SK-N-DZ (cell line): ENCODE measurements at regions not wholly inside any gene's neighbourhood (a gene's known extent, or its start where the extent isn't known, plus 50 kb on each side); places are given as distances from the start of the nearest gene placed in this dataset.
"Not testable (repeated sequence)": the region's sequence is repeated elsewhere in the genome, so short reads cannot be mapped to it uniquely, and the experiment has no call there.

ENCODE experiments used
- DNase-seq: peaks from one replicate; pipeline ENCODE4 v3.0.0-alpha.2; 2015; ENCODE audit warnings: low spot score

DNA sequence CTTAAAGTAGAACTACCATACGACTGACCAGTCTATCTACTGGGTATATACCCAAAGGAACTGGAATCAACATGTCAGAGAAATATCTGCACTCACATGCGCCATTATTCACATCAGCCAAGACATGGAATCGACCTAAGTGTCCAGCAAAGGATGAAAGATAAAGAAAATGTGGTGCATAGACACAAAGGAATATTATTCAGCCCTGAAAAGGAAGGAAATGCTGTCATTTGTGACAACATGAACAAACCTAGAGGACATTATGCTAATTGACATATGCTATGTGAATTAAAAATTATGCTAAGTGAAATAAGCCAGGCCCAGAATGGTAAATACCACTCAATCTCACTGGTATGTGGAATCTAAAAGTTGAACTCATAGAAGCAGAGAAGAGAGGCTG is 123.7 kb downstream of the KLF6 start:
- DNase-seq, result no peak

DNA sequence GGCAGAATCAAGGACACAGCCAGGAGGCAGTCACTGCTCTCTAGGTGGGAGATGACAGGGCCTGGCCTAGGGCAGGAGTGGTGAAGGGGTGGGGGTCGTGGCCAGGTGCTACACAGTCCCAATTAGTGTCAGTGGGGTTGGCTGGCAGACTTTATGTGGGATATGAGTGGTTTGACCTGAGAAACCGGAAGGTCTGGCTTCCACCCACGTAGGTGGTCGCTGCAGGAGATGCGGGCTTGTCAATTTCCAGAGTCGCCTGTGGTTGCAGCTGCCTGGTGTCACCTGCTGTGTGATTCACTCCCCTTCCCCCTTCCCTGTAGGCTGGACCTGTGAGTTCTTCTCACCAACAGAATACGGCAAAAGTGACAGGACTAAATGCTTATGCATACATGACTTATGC is 124.3 kb downstream of the KLF6 start:
- no peak for DNase-seq

DNA sequence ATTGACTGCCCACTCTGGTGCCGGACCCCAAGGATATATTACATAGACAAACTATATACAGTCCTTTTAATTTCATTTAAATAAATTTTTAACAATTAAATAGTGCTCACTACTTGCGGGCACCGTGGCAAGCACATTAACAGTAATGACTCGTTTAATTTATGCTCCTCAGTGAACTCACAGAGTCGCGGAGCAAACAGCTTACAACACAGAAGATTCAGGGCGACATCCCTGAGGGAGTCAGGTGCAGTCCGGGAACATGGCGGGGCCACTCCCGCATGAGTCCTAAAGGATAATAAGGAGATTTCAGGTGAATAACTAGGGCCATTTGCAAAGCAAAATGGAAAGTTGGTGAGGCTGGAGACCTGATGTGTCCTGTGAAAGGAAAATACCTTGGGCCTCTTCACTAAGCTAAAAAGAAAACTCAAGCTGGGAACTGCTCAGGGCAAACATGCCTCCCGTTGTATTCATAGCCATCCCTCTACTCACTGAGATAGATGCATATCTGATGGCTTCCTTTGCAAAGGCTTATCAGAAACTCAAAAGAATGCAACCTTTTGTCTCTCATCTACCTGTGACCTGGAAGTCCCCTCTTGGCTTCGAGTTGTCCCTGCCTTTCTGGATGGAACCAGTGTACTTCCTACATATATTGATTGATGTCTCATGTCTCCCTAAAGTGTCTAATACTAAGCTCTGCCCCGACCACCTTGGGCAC is 125.6 kb downstream of the KLF6 start:
- DNase-seq, result no peak

DNA sequence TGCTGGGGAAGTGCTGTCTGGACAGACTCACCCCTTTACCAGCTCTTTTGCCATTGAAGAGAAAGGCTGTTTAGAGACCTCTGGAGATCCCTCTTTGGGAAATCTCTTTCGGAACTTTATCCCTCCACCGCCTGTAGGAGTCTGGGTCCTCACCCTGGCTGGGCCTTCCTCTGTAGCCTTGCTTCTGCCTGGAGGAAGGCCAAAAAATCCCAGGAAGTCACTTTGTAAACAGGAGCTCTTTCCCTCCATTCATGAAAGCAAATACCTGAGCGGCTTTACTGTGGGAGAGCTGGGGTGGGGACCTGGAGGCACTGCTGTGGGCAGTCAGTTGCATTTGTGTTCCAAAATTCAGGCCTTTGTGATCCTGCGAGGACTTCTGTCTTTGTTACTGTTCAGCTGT is 126.2 kb downstream of the KLF6 start:
- DNase-seq, result no peak

DNA sequence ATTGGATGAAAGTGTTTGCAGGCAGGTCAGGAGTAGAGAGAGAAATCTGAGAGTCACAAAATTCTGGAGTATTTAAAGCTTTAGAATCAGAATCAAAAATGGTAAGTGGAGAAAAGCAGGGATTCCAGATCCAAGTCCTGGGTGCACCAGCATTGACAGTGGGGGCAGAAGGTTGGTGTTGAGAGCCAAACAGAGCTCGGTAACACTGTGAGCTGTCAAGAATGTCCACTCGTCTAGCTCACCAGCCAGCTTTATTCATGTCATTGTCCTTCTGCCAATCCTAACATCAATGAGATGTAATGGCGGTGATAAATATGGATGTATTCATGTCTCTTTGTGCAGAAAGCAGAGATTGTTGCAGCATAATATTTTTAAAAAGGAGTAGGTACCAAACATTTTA is 128.8 kb downstream of the KLF6 start:
- no peak for DNase-seq

DNA sequence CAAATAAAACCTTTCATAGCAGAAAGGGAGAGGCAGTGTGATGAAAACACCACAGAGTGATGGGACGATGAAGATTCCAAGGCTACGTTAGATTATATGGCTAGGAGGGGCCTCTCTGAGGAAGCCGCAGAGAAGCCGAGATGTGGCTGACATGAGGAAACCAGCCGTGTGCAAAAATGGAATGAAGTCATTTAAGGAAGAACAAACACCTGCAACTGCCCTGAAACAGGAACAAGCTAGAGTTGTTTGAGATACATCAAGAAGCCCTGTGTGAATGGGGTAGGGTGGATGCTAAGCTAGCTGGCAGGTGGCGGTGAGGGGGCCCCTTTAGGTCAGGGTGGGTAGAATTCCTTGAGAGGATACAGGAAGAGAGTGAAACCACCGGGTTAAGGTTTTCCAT is 129.5 kb downstream of the KLF6 start:
- no peak for DNase-seq

DNA sequence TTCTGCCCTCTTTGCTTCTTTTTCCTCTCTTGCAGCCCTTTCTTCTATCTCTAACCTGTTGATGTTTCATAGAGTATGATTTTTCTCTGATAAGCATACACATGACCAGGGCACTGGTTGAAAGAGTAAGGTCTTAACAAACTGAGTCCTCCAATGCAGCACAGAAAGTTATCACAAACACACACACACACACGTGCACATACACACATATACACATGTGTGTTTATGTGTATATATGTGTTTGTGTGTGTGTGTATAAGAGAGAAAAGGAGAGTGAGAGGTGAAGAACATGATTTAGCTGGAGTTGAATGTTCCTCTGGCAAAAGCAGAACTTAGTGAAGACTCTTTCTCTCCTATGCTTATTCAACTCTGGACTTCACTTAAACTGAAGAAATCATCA is 130.0 kb downstream of the KLF6 start:
- no peak for DNase-seq

DNA sequence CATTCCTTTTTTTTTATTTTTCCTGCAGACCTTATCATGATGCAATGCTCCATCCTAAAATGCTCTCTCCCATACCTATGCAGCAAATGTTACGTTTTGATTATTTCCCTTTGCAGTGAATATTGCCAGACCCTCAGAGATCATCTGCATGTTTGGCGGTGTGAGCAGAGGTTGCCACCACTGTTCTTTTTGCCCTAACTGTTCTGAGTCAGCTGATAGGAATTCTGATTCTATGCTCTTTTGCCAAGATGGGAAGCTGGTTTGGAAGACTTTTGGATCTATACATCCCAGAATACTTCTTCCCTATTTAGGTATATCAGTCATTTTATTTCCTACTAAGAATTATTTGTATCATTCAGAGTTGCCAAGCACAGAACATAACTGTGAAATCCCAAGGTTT is 130.5 kb downstream of the KLF6 start:
- DNase-seq, result no peak

DNA sequence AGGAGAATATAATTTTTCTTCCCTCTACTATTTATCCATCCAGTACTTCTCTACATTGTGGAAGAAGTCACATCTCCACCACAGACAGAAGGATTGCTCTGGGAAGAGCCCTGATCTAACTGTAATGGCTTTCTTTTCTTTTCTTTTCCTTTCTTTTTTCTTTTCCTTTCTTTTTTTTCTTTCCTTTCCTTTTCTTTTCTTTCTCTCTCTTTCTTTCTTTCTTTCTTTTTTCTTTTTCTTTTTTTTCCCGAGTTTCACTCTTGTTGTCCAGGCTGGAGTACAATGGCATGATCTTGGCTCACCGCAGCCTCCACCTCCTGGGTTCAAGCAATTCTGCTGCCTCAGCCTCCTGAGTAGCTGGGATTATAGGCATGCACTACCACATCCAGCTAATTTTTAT is 131.7 kb downstream of the KLF6 start:
- DNase-seq, result not testable (repeated sequence)

DNA sequence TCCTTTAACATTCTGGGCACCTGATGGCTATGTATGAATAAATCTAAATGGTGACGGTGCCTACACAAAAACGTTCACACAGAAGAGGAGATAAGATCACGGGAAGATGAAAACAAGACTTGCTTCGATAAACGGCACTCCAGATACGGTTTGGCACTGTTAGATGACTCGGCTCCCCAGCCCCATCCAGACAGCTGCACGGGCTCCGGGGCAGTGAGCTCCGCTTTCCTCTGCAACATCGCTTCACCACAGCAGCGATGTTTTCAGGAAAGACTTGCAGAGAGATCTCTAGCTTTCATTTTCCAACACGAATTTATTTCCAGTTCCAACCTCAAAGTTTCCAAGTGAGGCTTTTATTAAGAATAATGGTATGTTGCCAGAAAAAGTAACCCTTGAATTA is 132.1 kb downstream of the KLF6 start:
- no peak for DNase-seq

DNA sequence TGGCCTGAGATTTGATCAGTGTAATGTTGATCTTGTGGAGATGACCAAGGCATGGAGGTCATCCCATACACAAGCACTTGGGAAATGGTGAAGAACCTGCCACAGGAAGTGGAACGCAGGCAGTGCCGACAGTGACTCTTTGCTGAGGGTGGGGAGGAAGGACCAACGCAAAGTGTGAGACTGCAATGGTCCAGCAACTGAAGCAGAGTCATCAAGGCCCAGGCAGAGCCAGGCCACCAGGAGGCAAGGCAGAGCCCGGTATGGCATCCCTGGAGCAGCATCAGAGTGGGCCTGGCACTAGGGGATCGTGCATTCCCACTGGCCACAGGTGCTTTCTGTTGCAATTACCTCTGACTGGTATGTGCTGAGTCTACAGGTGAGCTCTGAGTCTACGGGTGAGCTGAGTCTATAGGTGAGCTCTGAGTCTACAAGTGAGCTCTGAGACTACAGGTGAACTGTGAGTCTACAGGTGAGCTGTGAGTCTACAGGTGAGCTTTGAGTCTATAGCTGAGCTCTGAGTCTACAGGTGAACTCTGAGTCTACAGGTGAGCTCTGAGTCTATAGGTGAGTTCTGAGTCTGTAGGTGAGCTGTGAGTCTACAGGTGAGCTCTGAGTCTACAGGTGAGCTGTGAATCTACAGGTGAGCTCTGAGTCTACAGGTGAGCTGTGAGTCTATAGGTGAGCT is 132.9 kb downstream of the KLF6 start:
- DNase-seq, result no peak

DNA sequence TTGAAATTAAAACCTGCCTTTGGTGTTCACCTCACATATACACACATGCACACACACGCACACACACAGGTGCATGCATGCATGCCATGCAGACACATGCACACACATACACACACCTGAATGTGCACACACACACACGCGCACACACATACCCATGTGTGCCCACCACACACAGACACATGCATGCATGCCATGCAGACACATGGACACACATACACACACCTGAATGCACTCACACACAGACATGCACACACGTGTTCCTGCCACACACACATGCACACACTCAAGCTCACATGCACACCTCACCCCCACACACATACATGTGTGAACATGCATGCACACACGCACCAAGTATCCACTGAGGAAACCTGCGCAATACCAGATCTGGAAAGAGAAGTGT is 136.4 kb downstream of the KLF6 start:
- DNase-seq, result no peak

DNA sequence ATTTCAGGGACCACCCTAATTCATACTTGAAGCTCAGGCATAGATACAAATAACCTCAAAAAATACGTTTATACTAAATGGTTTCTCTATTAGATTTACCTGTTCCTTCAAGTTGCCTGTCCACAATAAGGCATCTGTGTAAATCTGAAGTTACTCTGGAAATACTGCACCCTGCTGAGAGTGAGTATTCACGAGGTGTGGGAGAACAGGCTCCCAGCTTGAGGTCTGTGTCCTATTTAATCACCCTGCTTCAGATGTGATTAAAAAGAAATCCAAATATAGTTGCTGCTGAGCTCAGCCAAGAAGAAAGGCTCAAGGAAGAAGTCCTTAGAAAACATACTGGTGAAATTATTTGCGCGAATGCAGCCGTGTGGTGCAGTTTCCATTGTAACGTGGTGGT is 136.8 kb downstream of the KLF6 start:
- DNase-seq, result no peak

DNA sequence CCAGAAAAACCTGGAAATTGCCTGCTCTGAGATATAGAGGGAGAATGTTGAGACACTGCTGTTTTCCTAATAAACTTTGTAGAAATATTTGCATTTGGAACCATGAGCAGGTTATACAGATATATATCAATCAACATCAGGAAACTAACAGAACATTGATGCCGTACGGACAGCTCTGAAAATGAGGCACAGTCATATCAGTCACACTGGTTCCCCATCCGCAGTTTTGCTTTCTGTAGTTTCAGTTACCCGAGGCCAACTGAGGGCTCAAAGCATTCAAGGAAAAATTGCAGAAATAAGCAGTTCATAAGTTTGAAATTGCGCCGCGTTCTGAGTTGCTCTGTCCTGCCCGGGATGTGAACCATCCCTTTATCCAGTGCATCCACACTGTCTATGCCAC is 137.9 kb downstream of the KLF6 start:
- no peak for DNase-seq

DNA sequence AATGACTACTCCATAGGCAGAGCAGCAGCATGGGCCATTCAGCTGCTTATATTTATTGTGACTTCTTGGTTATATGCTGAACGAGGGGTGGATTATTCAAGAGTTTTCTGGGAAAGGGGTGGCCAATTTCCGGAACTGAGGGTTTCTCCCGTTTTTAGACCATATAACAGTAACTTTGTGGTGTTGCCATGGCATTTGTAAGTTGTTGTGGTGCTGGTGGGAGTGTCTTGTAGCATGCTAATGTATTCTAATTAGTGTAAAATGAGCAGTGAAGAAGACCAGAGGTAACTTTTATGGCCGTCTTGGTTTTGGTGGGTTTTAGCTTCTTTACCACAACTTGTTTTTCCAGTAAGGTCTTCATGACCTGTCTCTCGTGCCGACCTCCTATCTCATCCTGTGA is 139.6 kb downstream of the KLF6 start:
- no peak for DNase-seq

DNA sequence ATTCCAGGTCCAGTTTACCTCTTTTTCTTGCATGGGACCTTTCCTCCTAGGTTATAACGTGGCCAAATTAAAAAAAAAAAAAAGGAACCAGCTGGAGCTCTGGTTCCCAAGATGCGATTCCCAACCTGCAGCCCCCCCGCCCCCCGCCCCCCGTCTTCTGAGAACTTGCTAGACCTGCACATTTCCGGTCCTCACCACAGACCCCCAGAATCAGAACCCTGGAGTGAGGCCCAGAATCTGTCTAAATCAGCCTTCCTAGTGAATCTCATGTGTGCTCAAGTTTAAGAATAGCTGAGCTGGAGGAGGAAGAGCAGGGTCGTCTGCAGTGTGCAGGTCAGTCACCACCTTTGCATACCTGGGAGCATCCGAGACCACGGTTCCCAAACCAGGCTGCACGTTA is 144.2 kb downstream of the KLF6 start:
- no peak for DNase-seq

DNA sequence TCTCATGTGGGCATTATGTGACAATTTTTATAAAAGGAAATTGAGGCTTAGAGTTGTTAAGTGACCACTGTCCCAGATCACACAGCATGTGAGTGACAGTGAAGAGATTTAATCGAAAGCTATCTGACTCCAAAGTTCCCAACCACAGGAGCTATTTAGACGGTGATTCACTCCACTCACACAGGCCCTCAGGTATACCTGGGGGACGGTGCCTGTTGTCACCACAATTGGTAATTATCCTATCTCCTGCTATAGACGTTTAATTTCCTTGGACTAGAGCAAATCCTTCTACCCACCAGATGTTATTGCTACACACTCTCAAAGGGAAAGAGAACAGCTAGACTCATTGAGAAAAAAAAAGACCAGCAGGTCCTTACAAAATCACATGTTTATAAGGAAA is 145.5 kb downstream of the KLF6 start:
- DNase-seq, result no peak

DNA sequence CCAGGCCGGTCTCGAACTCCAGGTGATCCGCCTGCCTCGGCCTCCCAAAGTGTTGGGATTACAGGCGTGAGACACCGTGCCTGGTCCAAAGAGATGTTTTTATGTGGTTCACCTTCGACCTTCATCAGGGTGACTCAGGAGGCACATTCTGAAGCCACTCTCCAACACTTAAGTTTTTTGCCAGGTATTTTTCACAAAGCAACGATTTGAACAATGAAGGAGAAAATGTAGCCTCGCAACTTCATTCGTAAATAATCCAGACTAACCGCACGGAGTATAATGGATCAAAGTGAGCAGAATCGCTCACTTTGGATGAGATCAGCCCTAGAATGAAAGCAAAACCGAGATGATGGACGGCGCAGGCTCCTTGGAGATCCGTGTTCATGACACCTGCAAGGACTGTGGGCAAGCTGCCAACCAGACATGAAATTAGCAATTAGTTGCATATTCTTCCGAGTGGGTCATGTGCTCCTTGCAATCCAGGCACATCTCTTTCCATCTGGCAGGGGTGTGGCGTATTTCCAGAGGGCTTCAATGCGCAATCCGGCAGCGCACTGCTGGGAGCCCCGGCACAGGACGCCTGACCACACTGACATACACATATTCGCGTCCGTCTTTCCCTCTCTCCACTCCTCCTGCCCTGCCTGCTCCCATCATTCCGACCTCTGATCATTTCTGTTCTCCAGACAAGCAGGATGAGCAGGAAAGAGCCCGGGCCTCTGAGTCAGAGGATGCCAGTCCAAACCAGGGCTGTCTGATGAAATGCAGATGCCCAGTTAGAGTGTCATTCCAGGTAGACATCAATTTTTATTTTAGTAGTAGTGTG is 148.4 kb downstream of the KLF6 start:
- DNase-seq, result peak; percentile 62

DNA sequence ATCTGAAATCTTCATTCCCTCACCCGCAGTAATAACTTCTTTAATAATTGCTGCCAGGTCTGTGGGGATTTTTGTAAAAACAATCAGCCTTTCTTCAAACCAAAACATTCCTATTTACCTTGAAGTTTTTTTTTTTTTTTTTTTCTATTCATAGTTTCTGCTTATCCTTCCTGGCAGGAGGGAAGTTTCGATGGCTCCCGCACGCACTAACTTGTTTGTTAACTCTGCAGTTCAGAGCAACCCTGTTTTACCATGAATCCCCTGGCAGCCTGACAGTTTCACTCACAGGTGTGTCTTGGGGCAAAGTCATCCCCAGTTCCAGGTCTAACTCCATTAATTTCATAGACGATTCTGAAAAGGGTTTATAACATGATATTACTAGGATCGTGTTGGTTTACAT is 149.3 kb downstream of the KLF6 start:
- DNase-seq, result no peak

DNA sequence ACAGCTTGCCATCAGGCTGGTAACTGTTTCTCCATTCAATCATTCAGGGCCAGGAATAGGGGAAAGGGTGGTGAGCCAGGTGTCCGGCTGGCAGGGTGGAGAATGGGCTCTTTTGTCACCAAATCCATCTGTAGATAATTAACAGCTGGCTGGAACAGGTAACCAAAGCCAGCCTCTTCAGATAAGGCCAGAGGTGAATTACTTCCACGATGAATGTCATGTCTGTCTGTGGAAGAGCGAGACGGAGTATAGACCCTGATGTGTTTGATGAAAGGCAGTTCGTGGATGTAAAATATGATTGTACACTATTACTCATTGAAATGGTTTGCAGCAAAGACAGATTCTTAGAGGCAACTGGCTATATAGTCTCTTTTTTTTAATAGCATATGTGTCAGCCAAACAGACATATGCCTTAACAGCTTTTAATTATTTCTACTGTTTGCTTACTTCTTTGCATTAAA is 149.8 kb downstream of the KLF6 start:
- DNase-seq, result no peak

DNA sequence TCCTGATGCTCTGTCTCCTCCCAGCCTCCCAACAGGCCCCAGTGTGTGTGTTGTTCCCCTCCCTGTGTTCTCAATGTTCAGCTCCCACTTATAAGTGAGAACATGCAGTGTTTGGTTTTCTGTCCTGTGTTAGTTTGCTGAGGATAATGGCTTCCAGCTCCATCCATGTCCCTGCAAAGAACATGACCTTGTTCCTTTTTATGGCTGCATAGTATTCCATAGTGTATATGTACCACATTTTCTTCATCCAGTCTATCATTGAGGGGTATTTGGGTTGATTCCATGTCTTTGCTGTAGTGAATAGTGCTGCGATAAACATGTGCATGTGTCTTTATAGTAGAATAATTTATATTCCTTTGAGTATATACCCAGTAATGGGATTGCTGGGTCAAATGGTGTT is 150.4 kb downstream of the KLF6 start:
- not testable (repeated sequence) for DNase-seq

DNA sequence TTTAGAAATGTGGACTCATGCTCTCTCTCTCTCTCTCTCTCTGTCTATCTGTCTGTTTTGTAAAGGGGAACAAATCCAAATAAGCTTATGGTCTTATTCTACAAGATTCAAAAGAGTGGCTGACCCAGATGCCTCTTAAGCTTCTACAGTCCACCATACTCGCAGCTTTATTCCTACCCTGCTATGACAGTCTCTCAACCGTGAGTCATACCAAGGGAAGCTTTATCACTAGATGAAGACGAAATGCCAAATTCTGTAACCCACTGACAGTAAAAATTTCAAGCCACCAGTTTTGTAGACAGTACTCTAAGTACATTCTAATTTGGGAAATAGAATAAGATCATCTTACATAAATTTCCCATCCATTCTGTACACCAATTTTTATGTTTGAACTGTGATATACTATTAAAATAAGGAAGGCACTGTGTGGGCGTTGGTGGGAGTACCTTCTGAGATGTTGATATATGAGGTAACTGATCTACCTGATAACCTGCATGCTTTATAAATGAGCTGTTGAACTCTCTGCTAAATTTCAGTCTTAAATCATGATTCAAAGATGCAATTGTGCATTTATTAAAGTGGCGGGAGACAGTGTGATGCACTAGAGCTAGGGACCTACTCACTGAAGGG is 153.2 kb downstream of the KLF6 start:
- no peak for DNase-seq
